GM12878 (cell line): ENCODE measurements at regions not wholly inside any gene's neighbourhood (a gene's known extent, or its start where the extent isn't known, plus 50 kb on each side); places are given as distances from the start of the nearest gene placed in this dataset.
A peak's percentile ranks its signal among the peaks of the same experiment; 100 is the strongest.

Experiments used
- ATAC-seq: fragments of 200-7000 bp; cut with Tn5 transposase; 3 replicates; pipeline ENCODE4 v1.9.1; 2020; ENCODE audit warnings: mild to moderate bottlenecking, moderate library complexity
- BruUV-seq: library from RNA; stranded (reverse); fragments of 400-500 nt; replicated peaks from 2 replicates; lab custom pipeline; 2021; lab: Mats Ljungman, UMichigan
- CTCF ChIA-PET: fragments of 300-600 bp; sonication (Branson Sonifier 250); formaldehyde crosslinking; extraction: SDS; loops from one replicate; lab custom pipeline; 2021; ENCODE audit warnings: inconsistent platforms; lab: Yijun Ruan, JAX
- POLR2A ChIA-PET: fragments of 350-600 bp; formaldehyde crosslinking; extraction: SDS; loops from one replicate; lab custom pipeline; 2021; ENCODE audit warnings: inconsistent platforms; lab: Charles Lee
- RAD21 ChIA-PET: fragments of 300-600 bp; sonication (Branson Sonifier 250); formaldehyde crosslinking; loops from one replicate; lab custom pipeline; 2023; ENCODE audit warnings: antibody characterized with exemption; ENCODE audit not compliant: unreplicated experiment; lab: Charles Lee
- SMC1A ChIA-PET: fragments of 300-600 bp; sonication (Branson Sonifier 250); formaldehyde crosslinking; loops from one replicate; lab custom pipeline; 2023; ENCODE audit not compliant: unreplicated experiment, uncharacterized antibody; lab: Charles Lee
- DNase-seq: peaks from one replicate; pipeline ENCODE4 v3.0.0-alpha.2; 2011; ENCODE audit warnings: low read depth, low spot score
- FAIRE-seq: peaks from 3 replicates; lab custom pipeline; 2011; peaks lifted over from hg19 to GRCh38; lab: Jason Lieb, UNC
- H2AFZ ChIP-seq: 2 replicates; pipeline ENCODE4 v1.6.0; 2011; ENCODE audit warnings: low read depth, low read length, control low read depth; ENCODE audit not compliant: control insufficient read depth
- H3K27ac ChIP-seq: 2 replicates; pipeline ENCODE4 v1.5.1; 2011; ENCODE audit warnings: control low read depth; ENCODE audit not compliant: control insufficient read depth, insufficient read depth
- H3K27me3 ChIP-seq, 2 experiments: replicated peaks in 1 of 2; 2 replicates each; pipeline versions ENCODE4 v1.6.0 to v1.6.1; 2011; ENCODE audit warnings: low read length in 1 of 2; ENCODE audit not compliant: control insufficient read depth in 2 of 2, insufficient read depth in 2 of 2
- H3K36me3 ChIP-seq, 2 experiments: 2 replicates each; pipeline ENCODE4 v1.5.1; 2011; ENCODE audit warnings: low read length in 1 of 2; ENCODE audit not compliant: control insufficient read depth in 2 of 2, insufficient read depth in 2 of 2
- H3K4me1 ChIP-seq: 2 replicates; pipeline ENCODE4 v1.6.1; 2011; ENCODE audit warnings: mild to moderate bottlenecking, low read length, moderate library complexity, mixed read lengths; ENCODE audit not compliant: control insufficient read depth, insufficient read depth
- H3K4me2 ChIP-seq: 2 replicates; pipeline ENCODE4 v1.6.0; 2011; ENCODE audit warnings: control low read depth; ENCODE audit not compliant: control insufficient read depth, insufficient read depth
- H3K4me3 ChIP-seq: fragments of 200-600 bp; sonication (generic); 2 replicates; pipeline ENCODE4 v1.5.1; 2016
- H3K79me2 ChIP-seq: 2 replicates; pipeline ENCODE4 v1.6.0; 2011; ENCODE audit warnings: low read length; ENCODE audit not compliant: control insufficient read depth, insufficient read depth
- H3K9ac ChIP-seq: 2 replicates; pipeline ENCODE4 v1.8.0; 2011; ENCODE audit warnings: low read length, control low read depth, mixed read lengths; ENCODE audit not compliant: control insufficient read depth, insufficient read depth
- H3K9me3 ChIP-seq: replicated peaks from 3 replicates; pipeline ENCODE4 v1.5.1; 2011; ENCODE audit warnings: mild to moderate bottlenecking, low read length; ENCODE audit not compliant: control insufficient read depth, insufficient read depth
- H4K20me1 ChIP-seq: 2 replicates; pipeline ENCODE4 v1.6.0; 2011; ENCODE audit not compliant: control insufficient read depth, insufficient read depth
- FOXM1 ChIP-seq: IDR thresholded peaks from 2 replicates; pipeline ENCODE4 v1.6.1; 2012; ENCODE audit warnings: low read depth, mild to moderate bottlenecking, inconsistent platforms, low read length, moderate library complexity
- POLR2AphosphoS5 ChIP-seq: IDR thresholded peaks from 2 replicates; pipeline ENCODE4 v1.6.1; 2011; ENCODE audit warnings: mild to moderate bottlenecking, low read length, inconsistent platforms
- SUPT20H ChIP-seq: IDR thresholded peaks from 2 replicates; pipeline ENCODE4 v1.6.1; 2011; ENCODE audit warnings: low read depth, mild to moderate bottlenecking, low read length, moderate library complexity, borderline replicate concordance; ENCODE audit not compliant: control insufficient read depth
- TCF3 ChIP-seq: IDR thresholded peaks from 2 replicates; pipeline ENCODE4 v1.6.1; 2012; ENCODE audit warnings: low read depth, mild to moderate bottlenecking, low read length, borderline replicate concordance; ENCODE audit not compliant: insufficient read depth
- WRNIP1 ChIP-seq: IDR thresholded peaks from 2 replicates; pipeline ENCODE4 v1.6.1; 2011; ENCODE audit warnings: low read depth, low read length, improper control_type of control experiment, borderline replicate concordance
- ZSCAN29 ChIP-seq: fragments of 450-650 bp; IDR thresholded peaks from 2 replicates; pipeline ENCODE4 v1.6.1; 2017; ENCODE audit warnings: mild to moderate bottlenecking, moderate library complexity
- WGBS: methylation state at CpG from one replicate; pipeline ENCODE4 v1.1.6; 2016; ENCODE audit warnings: low lambda C conversion rate; ENCODE audit not compliant: insufficient replicate concordance, insufficient coverage; ENCODE audit errors: missing lambda C conversion rate; 5-methylcytosine and 5-hydroxymethylcytosine counted together
- in situ Hi-C: fragments of 300-500 bp; cut with MboI; formaldehyde crosslinking; loops from 9 replicates; pipeline ENCODE4 v1.14.3; 2018; ENCODE audit warnings: mixed read lengths
- intact Hi-C: fragments of 100-400 bp; cut with micrococcal nuclease; formaldehyde crosslinking; loops from one replicate; pipeline ENCODE4 v1.14.2; 2022; ENCODE audit not compliant: unreplicated experiment
- TF ChIP-seq, protein P1 (sequence below): fragments of 450-650 bp; formaldehyde crosslinking; IDR thresholded peaks from 2 replicates; pipeline ENCODE4 v1.5.0; 2022; ENCODE audit warnings: mild to moderate bottlenecking, missing genetic modification characterization
- TF ChIP-seq, protein P2 (sequence below): IDR thresholded peaks from 2 replicates; pipeline ENCODE4 v1.6.1; 2012; ENCODE audit warnings: low read length, inconsistent platforms
- TF ChIP-seq, protein P3 (sequence below): IDR thresholded peaks from 2 replicates; pipeline ENCODE4 v1.6.1; 2012; ENCODE audit warnings: improper control_type of control experiment, low read depth, low read length; ENCODE audit not compliant: insufficient replicate concordance

DNA sequence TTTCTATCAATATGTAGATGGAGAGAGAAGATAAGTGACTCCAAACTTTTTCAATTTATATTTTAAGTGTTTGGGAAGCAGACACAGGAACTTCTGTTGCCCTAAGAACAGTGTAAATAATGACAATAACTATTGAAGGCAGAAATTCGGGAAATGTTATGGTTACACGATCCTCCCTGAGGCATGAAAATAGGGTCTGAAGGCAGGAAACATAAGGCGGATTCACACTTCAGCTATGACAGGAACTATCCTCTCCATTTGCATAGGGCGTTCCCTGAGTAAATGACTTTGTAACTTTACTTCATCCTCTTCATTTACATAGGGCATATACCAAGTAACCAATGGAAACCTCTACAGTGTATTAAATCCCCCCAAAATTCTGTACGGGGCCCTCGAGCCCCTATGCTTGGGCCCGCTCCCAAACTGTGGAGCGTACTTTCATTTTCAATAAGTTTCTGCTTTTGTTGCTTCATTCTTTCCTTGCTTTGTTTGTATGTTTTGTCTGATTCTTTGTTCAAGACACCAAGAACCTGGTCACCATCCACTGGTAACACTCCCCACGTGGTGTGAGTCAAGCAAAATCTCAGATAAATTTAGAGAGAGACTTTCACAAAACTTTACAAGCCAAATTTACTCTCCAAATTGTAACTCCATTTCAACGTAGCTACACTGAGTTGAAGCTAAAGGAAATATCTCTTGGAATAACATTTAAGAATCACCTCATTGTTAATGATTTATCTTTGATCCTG lies 2504.3 kb downstream of the ARAP2 start:
- Histone ChIP-seq H3K9ac (no peak overlapping the region), H3K79me2 (no peaks in the 10 kb centered on the region), H2AFZ (no peak overlapping the region), H3K36me3 (no peaks in the 10 kb centered on the region), H3K9me3 (no peaks in the 10 kb centered on the region; the same call in 2 of the 3 replicates), H3K4me3 (no peak overlapping the region), H3K27me3 (no peaks in the 10 kb centered on the region), H3K4me2 (no peak overlapping the region), H3K27ac (no peak overlapping the region), H3K4me1 (no peaks in the 10 kb centered on the region), H4K20me1 (no peaks in the 10 kb centered on the region)
- FAIRE-seq, result no peak
- POLR2A ChIA-PET, result no interaction called here
- WGBS, result 41% methylated on average over 10 of the region's 10 CpGs
- CTCF ChIA-PET, result interaction anchor here (1.3 kb wide), 1 partner anchor 9 kb away, joined by 3 read pairs; no protein-coding TSS in a partner anchor
- RAD21 ChIA-PET, result no interaction called here
- no peak for DNase-seq
- SMC1A ChIA-PET, result interaction anchor here (0.7 kb wide), 1 partner anchor 13 kb away, joined by 4 read pairs; no protein-coding TSS in a partner anchor
- no TSS peak for BruUV-seq
- intact Hi-C loops, result no loop called here
- peak; percentile 49 for ATAC-seq
- in situ Hi-C loops, result no loop called here
- TF ChIP-seq, protein P1, sequence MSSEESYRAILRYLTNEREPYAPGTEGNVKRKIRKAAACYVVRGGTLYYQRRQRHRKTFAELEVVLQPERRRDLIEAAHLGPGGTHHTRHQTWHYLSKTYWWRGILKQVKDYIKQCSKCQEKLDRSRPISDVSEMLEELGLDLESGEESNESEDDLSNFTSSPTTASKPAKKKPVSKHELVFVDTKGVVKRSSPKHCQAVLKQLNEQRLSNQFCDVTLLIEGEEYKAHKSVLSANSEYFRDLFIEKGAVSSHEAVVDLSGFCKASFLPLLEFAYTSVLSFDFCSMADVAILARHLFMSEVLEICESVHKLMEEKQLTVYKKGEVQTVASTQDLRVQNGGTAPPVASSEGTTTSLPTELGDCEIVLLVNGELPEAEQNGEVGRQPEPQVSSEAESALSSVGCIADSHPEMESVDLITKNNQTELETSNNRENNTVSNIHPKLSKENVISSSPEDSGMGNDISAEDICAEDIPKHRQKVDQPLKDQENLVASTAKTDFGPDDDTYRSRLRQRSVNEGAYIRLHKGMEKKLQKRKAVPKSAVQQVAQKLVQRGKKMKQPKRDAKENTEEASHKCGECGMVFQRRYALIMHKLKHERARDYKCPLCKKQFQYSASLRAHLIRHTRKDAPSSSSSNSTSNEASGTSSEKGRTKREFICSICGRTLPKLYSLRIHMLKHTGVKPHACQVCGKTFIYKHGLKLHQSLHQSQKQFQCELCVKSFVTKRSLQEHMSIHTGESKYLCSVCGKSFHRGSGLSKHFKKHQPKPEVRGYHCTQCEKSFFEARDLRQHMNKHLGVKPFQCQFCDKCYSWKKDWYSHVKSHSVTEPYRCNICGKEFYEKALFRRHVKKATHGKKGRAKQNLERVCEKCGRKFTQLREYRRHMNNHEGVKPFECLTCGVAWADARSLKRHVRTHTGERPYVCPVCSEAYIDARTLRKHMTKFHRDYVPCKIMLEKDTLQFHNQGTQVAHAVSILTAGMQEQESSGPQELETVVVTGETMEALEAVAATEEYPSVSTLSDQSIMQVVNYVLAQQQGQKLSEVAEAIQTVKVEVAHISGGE (CRISPR knock-in tag), result no peak
- TF ChIP-seq ZSCAN29, result no peak
- no peak for TF ChIP-seq POLR2AphosphoS5
- no peak for TF ChIP-seq SUPT20H
- TF ChIP-seq WRNIP1, result no peak
- TF ChIP-seq, protein P2, sequence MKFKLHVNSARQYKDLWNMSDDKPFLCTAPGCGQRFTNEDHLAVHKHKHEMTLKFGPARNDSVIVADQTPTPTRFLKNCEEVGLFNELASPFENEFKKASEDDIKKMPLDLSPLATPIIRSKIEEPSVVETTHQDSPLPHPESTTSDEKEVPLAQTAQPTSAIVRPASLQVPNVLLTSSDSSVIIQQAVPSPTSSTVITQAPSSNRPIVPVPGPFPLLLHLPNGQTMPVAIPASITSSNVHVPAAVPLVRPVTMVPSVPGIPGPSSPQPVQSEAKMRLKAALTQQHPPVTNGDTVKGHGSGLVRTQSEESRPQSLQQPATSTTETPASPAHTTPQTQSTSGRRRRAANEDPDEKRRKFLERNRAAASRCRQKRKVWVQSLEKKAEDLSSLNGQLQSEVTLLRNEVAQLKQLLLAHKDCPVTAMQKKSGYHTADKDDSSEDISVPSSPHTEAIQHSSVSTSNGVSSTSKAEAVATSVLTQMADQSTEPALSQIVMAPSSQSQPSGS, result no peak
- TF ChIP-seq, protein P3, sequence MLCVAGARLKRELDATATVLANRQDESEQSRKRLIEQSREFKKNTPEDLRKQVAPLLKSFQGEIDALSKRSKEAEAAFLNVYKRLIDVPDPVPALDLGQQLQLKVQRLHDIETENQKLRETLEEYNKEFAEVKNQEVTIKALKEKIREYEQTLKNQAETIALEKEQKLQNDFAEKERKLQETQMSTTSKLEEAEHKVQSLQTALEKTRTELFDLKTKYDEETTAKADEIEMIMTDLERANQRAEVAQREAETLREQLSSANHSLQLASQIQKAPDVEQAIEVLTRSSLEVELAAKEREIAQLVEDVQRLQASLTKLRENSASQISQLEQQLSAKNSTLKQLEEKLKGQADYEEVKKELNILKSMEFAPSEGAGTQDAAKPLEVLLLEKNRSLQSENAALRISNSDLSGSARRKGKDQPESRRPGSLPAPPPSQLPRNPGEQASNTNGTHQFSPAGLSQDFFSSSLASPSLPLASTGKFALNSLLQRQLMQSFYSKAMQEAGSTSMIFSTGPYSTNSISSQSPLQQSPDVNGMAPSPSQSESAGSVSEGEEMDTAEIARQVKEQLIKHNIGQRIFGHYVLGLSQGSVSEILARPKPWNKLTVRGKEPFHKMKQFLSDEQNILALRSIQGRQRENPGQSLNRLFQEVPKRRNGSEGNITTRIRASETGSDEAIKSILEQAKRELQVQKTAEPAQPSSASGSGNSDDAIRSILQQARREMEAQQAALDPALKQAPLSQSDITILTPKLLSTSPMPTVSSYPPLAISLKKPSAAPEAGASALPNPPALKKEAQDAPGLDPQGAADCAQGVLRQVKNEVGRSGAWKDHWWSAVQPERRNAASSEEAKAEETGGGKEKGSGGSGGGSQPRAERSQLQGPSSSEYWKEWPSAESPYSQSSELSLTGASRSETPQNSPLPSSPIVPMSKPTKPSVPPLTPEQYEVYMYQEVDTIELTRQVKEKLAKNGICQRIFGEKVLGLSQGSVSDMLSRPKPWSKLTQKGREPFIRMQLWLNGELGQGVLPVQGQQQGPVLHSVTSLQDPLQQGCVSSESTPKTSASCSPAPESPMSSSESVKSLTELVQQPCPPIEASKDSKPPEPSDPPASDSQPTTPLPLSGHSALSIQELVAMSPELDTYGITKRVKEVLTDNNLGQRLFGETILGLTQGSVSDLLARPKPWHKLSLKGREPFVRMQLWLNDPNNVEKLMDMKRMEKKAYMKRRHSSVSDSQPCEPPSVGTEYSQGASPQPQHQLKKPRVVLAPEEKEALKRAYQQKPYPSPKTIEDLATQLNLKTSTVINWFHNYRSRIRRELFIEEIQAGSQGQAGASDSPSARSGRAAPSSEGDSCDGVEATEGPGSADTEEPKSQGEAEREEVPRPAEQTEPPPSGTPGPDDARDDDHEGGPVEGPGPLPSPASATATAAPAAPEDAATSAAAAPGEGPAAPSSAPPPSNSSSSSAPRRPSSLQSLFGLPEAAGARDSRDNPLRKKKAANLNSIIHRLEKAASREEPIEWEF, result no peak
- TF ChIP-seq FOXM1, result no peak
- TF ChIP-seq TCF3, result no peak
